ENCODE measurements at regions not wholly inside any gene's neighbourhood (a gene's known extent, or its start where the extent isn't known, plus 50 kb on each side); places are given as distances from the start of the nearest gene placed in this dataset.

DNA sequence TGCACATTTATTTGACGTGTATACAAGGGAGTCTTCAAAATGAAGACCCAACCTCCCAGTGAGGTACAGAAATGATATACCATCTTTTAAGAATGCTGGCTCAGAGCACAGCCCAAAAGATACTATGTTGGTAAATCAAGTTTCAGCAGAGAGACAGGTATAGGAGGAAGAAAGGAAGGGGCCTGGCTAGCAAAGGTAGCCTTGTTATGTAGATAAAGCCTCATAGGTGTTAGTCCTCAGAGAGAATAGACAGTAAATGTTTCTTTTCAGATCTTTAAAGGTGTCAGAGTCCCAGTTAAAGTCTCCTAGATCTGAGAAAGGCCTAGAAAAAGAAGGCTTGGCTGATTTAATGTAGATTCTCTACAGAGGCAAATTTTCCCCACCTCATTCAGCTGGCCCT is 213.8 kb downstream of the SI start:
- TF ChIP-seq, protein P1, sequence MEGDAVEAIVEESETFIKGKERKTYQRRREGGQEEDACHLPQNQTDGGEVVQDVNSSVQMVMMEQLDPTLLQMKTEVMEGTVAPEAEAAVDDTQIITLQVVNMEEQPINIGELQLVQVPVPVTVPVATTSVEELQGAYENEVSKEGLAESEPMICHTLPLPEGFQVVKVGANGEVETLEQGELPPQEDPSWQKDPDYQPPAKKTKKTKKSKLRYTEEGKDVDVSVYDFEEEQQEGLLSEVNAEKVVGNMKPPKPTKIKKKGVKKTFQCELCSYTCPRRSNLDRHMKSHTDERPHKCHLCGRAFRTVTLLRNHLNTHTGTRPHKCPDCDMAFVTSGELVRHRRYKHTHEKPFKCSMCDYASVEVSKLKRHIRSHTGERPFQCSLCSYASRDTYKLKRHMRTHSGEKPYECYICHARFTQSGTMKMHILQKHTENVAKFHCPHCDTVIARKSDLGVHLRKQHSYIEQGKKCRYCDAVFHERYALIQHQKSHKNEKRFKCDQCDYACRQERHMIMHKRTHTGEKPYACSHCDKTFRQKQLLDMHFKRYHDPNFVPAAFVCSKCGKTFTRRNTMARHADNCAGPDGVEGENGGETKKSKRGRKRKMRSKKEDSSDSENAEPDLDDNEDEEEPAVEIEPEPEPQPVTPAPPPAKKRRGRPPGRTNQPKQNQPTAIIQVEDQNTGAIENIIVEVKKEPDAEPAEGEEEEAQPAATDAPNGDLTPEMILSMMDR (IDR thresholded peaks at IDR 0.05; ENCODE audit: poor library complexity), result no peak
- no peak for TF ChIP-seq EZH2 (IDR thresholded peaks at IDR 0.05; ENCODE audit: borderline replicate concordance)
- TF ChIP-seq EZH2phosphoT487 (IDR thresholded peaks at IDR 0.05; ENCODE audit: low read depth, severe bottlenecking, unreplicated experiment), result no peak
- H3K27me3 ChIP-seq, result no peaks in the 10 kb centered on the region
- H3K9me2 ChIP-seq (replicated peaks; ENCODE audit: insufficient read depth), result no peaks in the 10 kb centered on the region
- H3K4me3 ChIP-seq, result no peak overlapping the region
- no peak overlapping the region for H2AFZ ChIP-seq
- no peaks in the 10 kb centered on the region for H3K9me3 ChIP-seq (ENCODE audit: low read depth)
- no peak overlapping the region for H3K27ac ChIP-seq
- DNase-seq (ENCODE audit: low spot score), result no peak
- 46% methylated on average over 1 of the region's 1 CpG for WGBS (ENCODE audit: low lambda C conversion rate, missing lambda C conversion rate)
- no peaks in the 10 kb centered on the region for H3K36me3 ChIP-seq (replicated peaks; ENCODE audit: insufficient read depth, low read depth)
- H4K20me1 ChIP-seq (ENCODE audit: insufficient read depth, poor library complexity, severe bottlenecking), result no peaks in the 10 kb centered on the region
- no peak overlapping the region for H3K4me2 ChIP-seq
- no peaks in the 10 kb centered on the region for H3K4me1 ChIP-seq (ENCODE audit: insufficient read depth)
- H3K79me2 ChIP-seq, result no peaks in the 10 kb centered on the region

DNA sequence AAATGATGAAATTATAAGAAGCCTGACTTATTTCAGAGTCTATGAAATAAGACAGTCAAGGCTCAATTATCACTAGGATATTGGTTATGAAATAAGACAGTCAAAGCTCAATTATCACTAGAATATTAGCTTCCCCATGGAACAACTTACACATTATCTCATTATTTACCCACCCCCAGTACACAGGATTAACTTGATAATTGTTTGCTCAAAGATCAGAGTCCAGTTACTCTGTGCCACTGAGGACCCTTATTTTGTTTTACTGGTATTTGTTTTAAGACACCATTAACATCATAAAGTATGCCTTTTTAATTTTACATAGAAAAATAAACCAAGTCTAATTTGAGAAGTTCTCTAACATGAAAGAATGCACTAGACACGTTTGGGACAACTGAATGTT is 225.4 kb downstream of the SI start:
- no peak for DNase-seq (ENCODE audit: low spot score)

DNA sequence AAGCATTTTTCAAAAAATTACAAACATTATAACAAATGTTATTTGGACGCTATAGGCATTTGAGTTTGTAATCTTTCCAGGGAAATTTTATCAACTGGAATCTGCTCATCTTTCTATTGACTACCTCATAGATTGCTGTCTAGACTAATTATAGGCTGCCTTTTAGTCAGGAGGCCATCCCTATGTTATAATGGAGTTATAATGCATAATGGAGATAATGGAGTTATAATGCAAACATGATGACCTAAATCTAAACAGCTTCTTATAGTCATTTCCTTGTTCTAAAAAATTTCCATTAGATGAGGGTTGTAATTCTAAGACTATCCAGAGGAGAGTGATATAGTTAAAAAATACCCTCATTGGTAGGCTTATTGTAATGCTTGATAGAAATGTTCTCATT is 226.4 kb downstream of the SI start:
- Histone ChIP-seq H3K9me3 (ENCODE audit: low read depth) (no peaks in the 10 kb centered on the region), H3K36me3 (replicated peaks; ENCODE audit: insufficient read depth, low read depth) (no peaks in the 10 kb centered on the region), H3K27me3 (no peaks in the 10 kb centered on the region), H2AFZ (no peak overlapping the region), H4K20me1 (ENCODE audit: insufficient read depth, poor library complexity, severe bottlenecking) (no peaks in the 10 kb centered on the region), H3K4me1 (ENCODE audit: insufficient read depth) (no peaks in the 10 kb centered on the region), H3K27ac (no peak overlapping the region), H3K4me3 (no peak overlapping the region), H3K9me2 (replicated peaks; ENCODE audit: insufficient read depth) (no peaks in the 10 kb centered on the region), H3K4me2 (no peak overlapping the region), H3K79me2 (no peaks in the 10 kb centered on the region)
- TF ChIP-seq EZH2phosphoT487 (IDR thresholded peaks at IDR 0.05; ENCODE audit: low read depth, severe bottlenecking, unreplicated experiment) (no peak), EZH2 (IDR thresholded peaks at IDR 0.05; ENCODE audit: borderline replicate concordance) (no peak)
- TF ChIP-seq, protein P1 (IDR thresholded peaks at IDR 0.05; ENCODE audit: poor library complexity), result no peak
- no peak for DNase-seq (ENCODE audit: low spot score)
- WGBS (ENCODE audit: low lambda C conversion rate, missing lambda C conversion rate), result 91% methylated on average over 1 of the region's 1 CpG

More for the DNA sequence above, 225.4 kb downstream of the SI start:
- Histone ChIP-seq H2AFZ (no peak overlapping the region), H3K4me3 (no peak overlapping the region), H3K9me2 (replicated peaks; ENCODE audit: insufficient read depth) (no peaks in the 10 kb centered on the region), H3K27me3 (no peaks in the 10 kb centered on the region), H3K4me1 (ENCODE audit: insufficient read depth) (no peaks in the 10 kb centered on the region), H3K27ac (no peak overlapping the region), H3K79me2 (no peaks in the 10 kb centered on the region), H3K4me2 (no peak overlapping the region), H4K20me1 (ENCODE audit: insufficient read depth, poor library complexity, severe bottlenecking) (no peaks in the 10 kb centered on the region), H3K9me3 (ENCODE audit: low read depth) (no peaks in the 10 kb centered on the region), H3K36me3 (replicated peaks; ENCODE audit: insufficient read depth, low read depth) (no peaks in the 10 kb centered on the region)
- WGBS (ENCODE audit: low lambda C conversion rate, missing lambda C conversion rate), result 28% methylated on average over 1 of the region's 1 CpG
- no peak for TF ChIP-seq EZH2phosphoT487 (IDR thresholded peaks at IDR 0.05; ENCODE audit: low read depth, severe bottlenecking, unreplicated experiment)
- no peak for TF ChIP-seq EZH2 (IDR thresholded peaks at IDR 0.05; ENCODE audit: borderline replicate concordance)
- TF ChIP-seq, protein P1 (IDR thresholded peaks at IDR 0.05; ENCODE audit: poor library complexity), result no peak

DNA sequence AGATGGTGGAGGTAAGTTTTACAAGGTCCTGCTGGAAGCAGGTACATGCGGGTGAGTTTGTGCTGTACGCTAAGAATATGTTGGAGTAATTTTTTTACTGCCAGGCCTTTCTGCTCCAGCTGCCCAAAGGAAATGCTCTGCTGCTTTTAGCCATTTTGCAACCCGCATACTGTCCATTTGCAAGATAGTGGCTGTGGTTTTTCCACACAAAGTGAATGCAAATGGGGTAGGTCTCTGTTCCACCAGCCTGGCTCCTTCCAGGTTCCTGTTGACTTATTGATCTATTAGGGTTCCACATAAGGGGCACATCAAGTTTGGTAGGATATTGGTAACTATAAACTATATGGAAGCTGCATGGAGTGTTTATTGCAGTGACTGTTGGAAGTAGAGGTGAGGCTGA is 227.1 kb downstream of the SI start:
- TF ChIP-seq EZH2 (IDR thresholded peaks at IDR 0.05; ENCODE audit: borderline replicate concordance) (no peak), EZH2phosphoT487 (IDR thresholded peaks at IDR 0.05; ENCODE audit: low read depth, severe bottlenecking, unreplicated experiment) (no peak)
- TF ChIP-seq, protein P1 (IDR thresholded peaks at IDR 0.05; ENCODE audit: poor library complexity), result no peak
- Histone ChIP-seq H3K9me2 (replicated peaks; ENCODE audit: insufficient read depth) (no peaks in the 10 kb centered on the region), H3K9me3 (ENCODE audit: low read depth) (no peaks in the 10 kb centered on the region), H3K4me1 (ENCODE audit: insufficient read depth) (no peaks in the 10 kb centered on the region), H3K36me3 (replicated peaks; ENCODE audit: insufficient read depth, low read depth) (no peaks in the 10 kb centered on the region), H4K20me1 (ENCODE audit: insufficient read depth, poor library complexity, severe bottlenecking) (no peaks in the 10 kb centered on the region), H3K27ac (no peak overlapping the region), H2AFZ (no peak overlapping the region), H3K27me3 (no peaks in the 10 kb centered on the region), H3K4me2 (no peak overlapping the region), H3K79me2 (no peaks in the 10 kb centered on the region), H3K4me3 (no peak overlapping the region)
- 81% methylated on average over 3 of the region's 3 CpGs for WGBS (ENCODE audit: low lambda C conversion rate, missing lambda C conversion rate)
- no peak for DNase-seq (ENCODE audit: low spot score)

Data from hepatocyte (in vitro differentiated cells).